Epithelial cell of proximal tubule (primary cell): ENCODE measurements at regions not wholly inside any gene's neighbourhood (a gene's known extent, or its start where the extent isn't known, plus 50 kb on each side); places are given as distances from the start of the nearest gene placed in this dataset.

Experiments
- DNase-seq: peaks from one replicate; pipeline ENCODE4 v3.0.0-alpha.2; 2011; ENCODE audit warnings: low read depth
- H3K4me3 ChIP-seq: 2 replicates; pipeline ENCODE4 v1.5.1; 2011; ENCODE audit warnings: low read depth, mild to moderate bottlenecking, low read length
- TF ChIP-seq, protein P1 (sequence below): conservative IDR thresholded peaks from 2 replicates; pipeline ENCODE4 v1.5.1; 2012; ENCODE audit warnings: low read depth, mild to moderate bottlenecking, low read length

DNA sequence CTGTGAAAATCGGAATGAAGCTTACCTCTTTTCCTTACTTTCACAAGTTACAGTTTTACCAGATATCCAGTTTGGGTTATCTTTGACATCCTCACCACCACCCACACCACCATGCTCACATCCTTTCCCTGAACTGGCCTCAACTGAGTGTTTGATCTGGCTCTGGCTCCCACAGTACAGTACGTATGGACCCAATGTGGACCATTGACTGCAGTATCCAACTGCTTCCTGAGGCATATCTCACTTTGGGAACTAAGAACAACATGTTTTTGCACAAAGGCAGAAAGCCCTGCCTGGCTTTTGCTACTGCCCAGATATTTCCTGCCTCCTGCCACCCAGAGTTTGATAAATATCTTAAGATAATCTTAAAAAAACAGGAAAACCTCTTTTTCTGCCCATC lies 1232.0 kb upstream of the CDH18 start:
- no peak overlapping the region for H3K4me3 ChIP-seq
- DNase-seq: no peak
- TF ChIP-seq, protein P1, sequence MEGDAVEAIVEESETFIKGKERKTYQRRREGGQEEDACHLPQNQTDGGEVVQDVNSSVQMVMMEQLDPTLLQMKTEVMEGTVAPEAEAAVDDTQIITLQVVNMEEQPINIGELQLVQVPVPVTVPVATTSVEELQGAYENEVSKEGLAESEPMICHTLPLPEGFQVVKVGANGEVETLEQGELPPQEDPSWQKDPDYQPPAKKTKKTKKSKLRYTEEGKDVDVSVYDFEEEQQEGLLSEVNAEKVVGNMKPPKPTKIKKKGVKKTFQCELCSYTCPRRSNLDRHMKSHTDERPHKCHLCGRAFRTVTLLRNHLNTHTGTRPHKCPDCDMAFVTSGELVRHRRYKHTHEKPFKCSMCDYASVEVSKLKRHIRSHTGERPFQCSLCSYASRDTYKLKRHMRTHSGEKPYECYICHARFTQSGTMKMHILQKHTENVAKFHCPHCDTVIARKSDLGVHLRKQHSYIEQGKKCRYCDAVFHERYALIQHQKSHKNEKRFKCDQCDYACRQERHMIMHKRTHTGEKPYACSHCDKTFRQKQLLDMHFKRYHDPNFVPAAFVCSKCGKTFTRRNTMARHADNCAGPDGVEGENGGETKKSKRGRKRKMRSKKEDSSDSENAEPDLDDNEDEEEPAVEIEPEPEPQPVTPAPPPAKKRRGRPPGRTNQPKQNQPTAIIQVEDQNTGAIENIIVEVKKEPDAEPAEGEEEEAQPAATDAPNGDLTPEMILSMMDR: no peak

GRCh38 chr5:21219251-21219650 lies 1231.3 kb upstream of the CDH18 start:
- no peak overlapping the region for H3K4me3 ChIP-seq
- DNase-seq: no peak
- TF ChIP-seq, protein P1: no peak

DNA sequence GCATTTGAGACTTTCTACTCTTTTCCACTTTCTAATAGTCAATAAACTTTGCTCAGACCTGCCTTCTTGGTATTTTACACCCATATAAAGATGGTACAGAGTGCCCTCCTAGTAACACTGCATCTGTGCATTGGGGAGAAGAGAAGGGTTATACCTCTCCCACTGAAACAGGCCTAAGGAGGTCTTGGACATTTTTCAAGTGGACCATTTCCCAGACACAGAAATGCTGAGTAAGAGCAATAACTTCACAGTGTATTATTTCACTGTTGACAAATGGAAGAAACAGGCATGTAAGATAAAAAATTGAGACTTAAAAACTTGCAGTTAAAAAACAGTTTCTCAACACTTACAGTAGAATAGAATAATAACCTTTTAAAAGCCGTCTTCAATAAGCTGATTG lies 1224.0 kb upstream of the CDH18 start:
- no peak for DNase-seq
- TF ChIP-seq, protein P1: no peak
- no peak overlapping the region for H3K4me3 ChIP-seq

GRCh38 chr5:21209409-21209808 lies 1221.4 kb upstream of the CDH18 start:
- TF ChIP-seq, protein P1: no peak
- no peak overlapping the region for H3K4me3 ChIP-seq
- no peak for DNase-seq

DNA sequence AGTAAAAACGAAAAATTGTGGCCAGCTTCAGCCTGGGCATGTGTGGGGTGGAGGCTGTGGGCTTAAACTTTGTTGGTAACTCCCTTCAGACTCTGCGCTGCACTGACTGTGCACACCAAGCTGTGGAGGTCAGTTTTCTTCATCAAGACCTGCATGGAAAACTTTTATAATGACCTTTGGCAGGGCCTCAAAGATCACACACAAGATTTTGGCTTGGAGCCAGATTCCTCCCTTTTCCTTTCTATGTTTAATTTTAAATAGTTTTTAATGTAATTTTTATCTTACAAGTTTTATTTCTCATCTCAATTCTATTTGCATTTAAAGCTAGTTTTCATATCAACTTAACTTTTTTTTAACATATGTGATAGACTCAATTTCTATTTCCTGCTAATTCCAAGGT lies 1211.1 kb upstream of the CDH18 start:
- TF ChIP-seq, protein P1: no peak
- no peak overlapping the region for H3K4me3 ChIP-seq
- no peak for DNase-seq

- TF ChIP-seq, protein P1: no peak
- H3K4me3 ChIP-seq: no peak overlapping the region
- no peak for DNase-seq
Measured at GRCh38 chr5:21195145-21195544, 1207.1 kb upstream of the CDH18 start.

GRCh38 chr5:21185536-21185935 lies 1197.5 kb upstream of the CDH18 start:
- TF ChIP-seq, protein P1: no peak
- no peak overlapping the region for H3K4me3 ChIP-seq
- DNase-seq: no peak
